ENCODE measurements at regions not wholly inside any gene's neighbourhood (a gene's known extent, or its start where the extent isn't known, plus 50 kb on each side); places are given as distances from the start of the nearest gene placed in this dataset.

DNA sequence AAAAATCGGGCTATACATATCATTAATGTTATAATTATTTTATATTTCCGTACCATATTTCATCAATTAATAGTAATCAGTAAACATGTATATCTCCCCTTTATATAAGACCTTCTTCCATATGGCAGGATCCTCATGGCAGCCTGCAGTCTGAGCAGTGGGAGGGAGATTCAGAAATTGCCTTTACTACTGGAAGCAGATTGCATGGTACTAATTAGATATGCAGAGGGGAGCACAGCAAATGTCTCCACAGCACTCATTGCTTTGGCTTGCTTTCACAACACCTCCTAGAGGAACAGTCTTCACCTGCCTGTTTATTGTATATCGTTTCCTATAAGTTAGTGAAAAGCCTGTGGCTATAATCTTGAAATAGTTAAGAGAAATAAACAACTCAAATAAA, 585.8 kb upstream of the GOT2 start:
- Mint-ChIP-seq H3K27me3 (ENCODE audit: low read depth) (peaks cover 10% of the 10 kb centered on the region), H3K9me3 (peaks cover 4% of the 10 kb centered on the region)
- no peak for TF ChIP-seq CTCF (IDR thresholded peaks at IDR 0.05; ENCODE audit: unreplicated experiment)

DNA sequence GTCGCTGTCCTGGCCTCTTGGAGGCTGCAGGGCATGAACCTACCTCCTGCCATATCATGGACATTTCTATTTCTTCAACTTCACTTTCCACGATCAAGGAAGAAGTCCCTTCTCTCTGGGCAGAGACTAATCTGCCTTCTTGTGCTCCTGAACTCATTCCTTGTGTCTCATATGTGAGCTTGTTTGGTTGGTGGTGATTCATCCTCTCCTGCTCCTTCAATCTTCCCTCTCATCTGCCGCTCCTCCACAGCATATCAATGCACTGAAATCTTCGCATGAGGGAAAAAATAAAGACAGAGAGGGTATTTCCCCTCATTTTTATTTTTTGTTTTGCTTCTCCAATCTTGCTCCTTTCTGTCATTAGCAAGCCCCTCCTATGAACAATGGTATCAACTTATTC, 571.7 kb upstream of the GOT2 start:
- no peaks in the 10 kb centered on the region for H3K9me3 Mint-ChIP-seq

More for the DNA sequence above, 585.8 kb upstream of the GOT2 start:
- Mint-ChIP-seq H3K36me3 (no peaks in the 10 kb centered on the region), H3K4me1 (no peaks in the 10 kb centered on the region), H3K27ac (no peak overlapping the region), H3K4me3 (no peak overlapping the region)
- DNase-seq (ENCODE audit: low spot score in 2 of 2, unreplicated experiment in 2 of 2), result no peak

DNA sequence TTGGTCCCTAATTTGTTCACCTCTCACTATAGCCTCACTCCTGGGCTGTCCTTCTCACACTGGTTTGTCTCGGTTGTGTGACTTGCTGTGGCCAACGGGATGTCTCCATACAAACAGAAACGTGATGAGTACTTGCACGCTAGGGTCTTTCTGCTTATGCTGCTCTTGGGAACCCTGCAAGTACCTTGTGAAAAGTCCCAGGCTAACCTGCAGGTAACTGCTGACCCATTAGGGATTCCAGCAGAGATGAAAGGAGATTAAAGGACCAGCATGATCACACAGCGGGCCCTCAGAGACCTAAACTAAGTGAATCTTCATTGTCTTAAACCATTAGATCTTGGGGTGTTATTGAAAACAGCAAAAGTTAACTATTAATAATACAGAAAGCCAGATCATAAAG, 562.8 kb upstream of the GOT2 start:
- Mint-ChIP-seq H3K27me3 (ENCODE audit: low read depth) (peaks cover 14% of the 10 kb centered on the region), H3K9me3 (no peaks in the 10 kb centered on the region), H3K4me1 (no peaks in the 10 kb centered on the region), H3K4me3 (no peak overlapping the region), H3K27ac (no peak overlapping the region), H3K36me3 (no peaks in the 10 kb centered on the region)
- TF ChIP-seq CTCF (IDR thresholded peaks at IDR 0.05; ENCODE audit: unreplicated experiment), result no peak
- no peak for DNase-seq (ENCODE audit: low spot score in 2 of 2, unreplicated experiment in 2 of 2)

More for the DNA sequence above, 571.7 kb upstream of the GOT2 start:
- no peak for DNase-seq (ENCODE audit: low spot score in 2 of 2, unreplicated experiment in 2 of 2)
- no peak for TF ChIP-seq CTCF (IDR thresholded peaks at IDR 0.05; ENCODE audit: unreplicated experiment)
- Mint-ChIP-seq H3K4me1 (no peaks in the 10 kb centered on the region), H3K27me3 (ENCODE audit: low read depth) (peaks cover 7% of the 10 kb centered on the region), H3K4me3 (no peak overlapping the region), H3K27ac (no peak overlapping the region), H3K36me3 (no peaks in the 10 kb centered on the region)

DNA sequence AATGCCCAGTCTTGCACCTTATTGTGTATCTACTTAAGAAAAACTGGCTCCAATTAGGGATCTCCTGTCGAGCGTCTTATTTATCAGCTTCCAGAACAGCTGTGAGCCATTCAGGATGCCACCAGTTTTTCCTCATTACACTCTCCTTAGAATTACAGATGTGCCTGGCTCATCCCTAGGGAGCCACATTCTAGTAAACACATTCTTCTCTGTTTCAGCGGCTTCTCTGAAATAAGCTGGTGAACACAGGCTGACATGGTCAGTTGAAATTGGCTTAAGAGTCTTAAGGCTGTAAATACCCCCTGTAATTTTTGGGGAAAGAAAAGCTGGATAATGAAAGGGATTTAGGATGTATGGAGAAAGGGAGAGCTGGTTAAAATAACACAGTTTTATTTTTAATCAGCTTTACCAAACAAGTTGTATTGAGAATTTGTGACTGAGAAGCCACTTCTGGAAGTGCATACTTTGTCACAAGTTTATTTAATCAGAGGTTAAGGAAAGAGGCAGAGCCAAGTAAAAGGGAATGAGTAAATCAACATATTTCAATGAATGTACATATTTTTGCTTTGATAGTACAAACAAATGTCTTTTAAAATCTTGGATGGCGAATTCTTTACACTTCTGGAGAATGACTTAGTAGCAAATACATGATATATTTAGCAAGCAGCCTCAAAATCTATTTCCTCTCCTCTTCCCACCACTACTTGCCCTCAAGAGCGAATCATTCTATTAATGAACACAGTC, 562.0 kb upstream of the GOT2 start:
- Mint-ChIP-seq H3K4me3 (no peak overlapping the region), H3K4me1 (no peaks in the 10 kb centered on the region), H3K27ac (no peak overlapping the region), H3K36me3 (no peaks in the 10 kb centered on the region), H3K27me3 (ENCODE audit: low read depth) (peaks cover 14% of the 10 kb centered on the region), H3K9me3 (no peaks in the 10 kb centered on the region)
- no peak for TF ChIP-seq CTCF (IDR thresholded peaks at IDR 0.05; ENCODE audit: unreplicated experiment)
- DNase-seq (ENCODE audit: low spot score in 2 of 2, unreplicated experiment in 2 of 2), result no peak

DNA sequence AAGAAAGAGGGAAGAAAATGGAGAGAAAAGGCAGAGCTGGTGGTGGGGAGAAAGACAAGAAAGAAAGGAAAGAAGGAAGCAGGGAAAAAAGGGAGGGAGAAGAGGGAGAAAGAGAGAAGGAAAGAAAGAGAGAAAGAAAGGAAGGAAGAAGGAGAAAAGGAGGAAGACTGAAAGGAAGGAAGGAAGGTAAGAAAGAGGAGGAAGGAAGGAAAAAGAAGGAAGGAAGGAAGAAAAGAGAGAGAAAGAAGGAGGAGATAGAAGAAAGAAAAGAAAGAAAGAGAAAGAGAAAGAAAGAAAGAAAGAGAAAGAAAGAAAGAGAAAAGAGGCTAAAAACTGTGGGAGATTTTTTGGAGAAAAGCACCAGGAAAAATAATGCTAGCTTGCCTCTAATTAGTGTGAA, 561.4 kb upstream of the GOT2 start:
- Mint-ChIP-seq H3K27ac (no peak overlapping the region), H3K27me3 (ENCODE audit: low read depth) (peaks cover 11% of the 10 kb centered on the region), H3K4me1 (no peaks in the 10 kb centered on the region), H3K4me3 (no peak overlapping the region), H3K36me3 (no peaks in the 10 kb centered on the region), H3K9me3 (no peaks in the 10 kb centered on the region)
- DNase-seq (ENCODE audit: low spot score in 2 of 2, unreplicated experiment in 2 of 2), result no peak
- no peak for TF ChIP-seq CTCF (IDR thresholded peaks at IDR 0.05; ENCODE audit: unreplicated experiment)
